Colon (tissue), 2 donors: ENCODE measurements at regions not wholly inside any gene's neighbourhood (a gene's known extent, or its start where the extent isn't known, plus 50 kb on each side); places are given as distances from the start of the nearest gene placed in this dataset.
"Not testable (repeated sequence)": the region's sequence is repeated elsewhere in the genome, so short reads cannot be mapped to it uniquely, and the experiment has no call there.

Experiments used
- FAIRE-seq: peaks from 2 replicates; lab custom pipeline; 2012; peaks lifted over from hg19 to GRCh38; lab: Jason Lieb, UNC
- donor health status: control.
- donor health status: control.

DNA sequence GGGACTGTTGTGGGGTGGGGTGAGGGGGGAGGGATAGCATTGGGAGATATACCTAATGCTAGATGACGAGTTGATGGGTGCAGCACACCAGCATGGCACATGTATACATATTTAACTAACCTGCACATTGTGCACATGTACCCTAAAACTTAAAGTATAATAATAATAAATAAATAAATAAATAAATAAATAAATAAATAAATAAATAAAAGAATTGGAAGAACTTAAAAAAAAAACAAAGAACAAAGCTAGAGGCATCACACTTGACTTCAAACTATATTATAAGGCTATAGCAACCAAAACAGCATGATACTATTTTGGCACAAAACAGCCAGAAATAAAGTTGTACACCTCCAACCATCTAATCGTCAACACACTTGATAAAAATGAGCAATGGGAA lies 106.5 kb upstream of the NDST3 start:
- FAIRE-seq: not testable (repeated sequence)

GRCh38 chr4:117941611-117942010 lies 92.7 kb upstream of the NDST3 start:
- no peak for FAIRE-seq

- FAIRE-seq: no peak
Observed at GRCh38 chr4:117949621-117950020, 84.7 kb upstream of the NDST3 start.

- no peak for FAIRE-seq
Observed at GRCh38 chr4:117957571-117957970, 76.7 kb upstream of the NDST3 start.

- FAIRE-seq: no peak
Observed at GRCh38 chr4:117965622-117966021, 68.7 kb upstream of the NDST3 start.

DNA sequence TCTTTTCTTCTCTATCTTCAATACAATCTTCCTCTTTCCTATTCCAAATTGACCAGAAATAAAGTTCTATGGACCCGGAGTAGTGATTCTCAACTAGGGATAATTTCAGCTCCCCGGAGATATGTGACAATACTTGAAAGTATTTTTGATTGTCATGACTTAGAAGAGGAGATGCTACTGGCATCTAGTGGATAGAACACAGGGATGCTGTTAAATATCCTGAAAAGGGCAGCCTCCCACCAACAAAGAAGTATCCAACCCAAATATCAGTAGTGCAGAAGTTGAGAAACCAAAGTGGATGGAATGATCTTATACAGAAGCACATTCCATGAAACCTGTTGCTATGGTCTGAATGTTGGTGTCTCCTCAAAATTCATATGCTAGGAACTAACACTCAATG lies 65.7 kb upstream of the NDST3 start:
- FAIRE-seq: no peak

DNA sequence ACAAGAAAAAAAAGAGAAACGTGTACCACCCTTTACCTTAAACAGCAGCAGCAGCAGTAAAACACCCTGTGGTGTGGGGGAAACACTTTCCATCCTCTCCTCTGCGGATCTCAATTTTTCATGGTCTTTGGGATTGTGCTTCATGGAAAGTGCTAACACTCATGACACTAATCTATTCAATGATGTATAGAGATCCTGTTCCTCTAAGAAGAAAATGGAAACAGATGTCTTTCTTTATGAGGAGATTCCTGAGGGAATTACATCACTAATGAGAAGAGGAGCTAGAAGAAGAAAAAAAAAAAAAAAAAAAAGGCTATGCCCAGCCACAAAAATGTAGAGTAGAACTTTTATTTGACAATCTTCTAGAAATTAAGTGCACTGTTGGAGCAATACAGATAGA lies 62.9 kb upstream of the NDST3 start:
- FAIRE-seq: no peak

GRCh38 chr4:117983541-117984365 lies 50.5 kb upstream of the NDST3 start:
- no peak for FAIRE-seq

DNA sequence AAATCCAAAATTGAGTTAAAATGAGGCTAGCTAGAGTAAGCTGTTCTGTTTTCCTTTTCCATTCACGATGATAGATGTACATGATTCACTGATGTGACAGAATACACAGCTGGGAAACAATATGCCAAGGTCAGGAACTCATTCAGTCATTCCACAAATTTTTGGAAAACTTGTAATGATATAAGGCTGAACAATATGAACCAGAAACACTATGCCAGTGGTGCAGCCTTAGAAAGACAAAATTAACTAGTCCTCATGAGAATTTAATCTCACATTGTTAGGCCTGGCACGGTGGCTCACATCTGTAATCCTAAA lies 50.0 kb upstream of the NDST3 start:
- no peak for FAIRE-seq
